PC-9 (cell line): ENCODE measurements at regions not wholly inside any gene's neighbourhood (a gene's known extent, or its start where the extent isn't known, plus 50 kb on each side); places are given as distances from the start of the nearest gene placed in this dataset.

Experiments used
- BruUV-seq: library from RNA; stranded (reverse); fragments of 400-500 nt; replicated peaks from 2 replicates; lab custom pipeline; 2021; lab: Mats Ljungman, UMichigan
- CTCF ChIA-PET: fragments of 300-600 bp; sonication (Branson Sonifier 250); formaldehyde crosslinking; loops from one replicate; lab custom pipeline; 2022; ENCODE audit warnings: antibody characterized with exemption; lab: Charles Lee
- POLR2A ChIA-PET: fragments of 300-600 bp; sonication (Branson Sonifier 250); formaldehyde crosslinking; loops from one replicate; lab custom pipeline; 2022; ENCODE audit warnings: antibody characterized with exemption; ENCODE audit not compliant: unreplicated experiment; lab: Charles Lee
- DNase-seq, 2 experiments: peaks; one replicate each; pipeline versions ENCODE4 v3.0.0 to v3.0.0-alpha.2; 2015 to 2022; ENCODE audit warnings: mixed read lengths in 1 of 2
- H2AFZ ChIP-seq: fragments of 200-600 bp; sonication (generic); 2 replicates; pipeline ENCODE4 v1.8.1; 2017; ENCODE audit warnings: antibody characterized with exemption
- H3F3A ChIP-seq: fragments of 200-600 bp; sonication (generic); 2 replicates; pipeline ENCODE4 v1.8.1; 2017; ENCODE audit warnings: antibody characterized with exemption, mild to moderate bottlenecking, low read depth; ENCODE audit not compliant: insufficient read depth
- H3K27ac ChIP-seq: fragments of 200-600 bp; sonication (generic); 2 replicates; pipeline ENCODE4 v1.6.1; 2016; ENCODE audit warnings: mixed run types
- H3K27me3 ChIP-seq: fragments of 200-600 bp; sonication (generic); 2 replicates; pipeline ENCODE4 v1.6.1; 2016; ENCODE audit warnings: low read depth, mixed run types; ENCODE audit not compliant: insufficient read depth
- H3K36me3 ChIP-seq: fragments of 200-600 bp; sonication (generic); 2 replicates; pipeline ENCODE4 v1.6.1; 2016; ENCODE audit warnings: low read depth, mixed run types
- H3K4me1 ChIP-seq: fragments of 200-600 bp; sonication (generic); replicated peaks from 2 replicates; pipeline ENCODE4 v1.6.1; 2016; ENCODE audit warnings: mixed run types; ENCODE audit not compliant: insufficient read depth
- H3K4me2 ChIP-seq: fragments of 200-600 bp; sonication (generic); 2 replicates; pipeline ENCODE4 v1.6.1; 2017; ENCODE audit warnings: mixed run types
- H3K4me3 ChIP-seq: fragments of 200-600 bp; sonication (generic); 2 replicates; pipeline ENCODE4 v1.6.1; 2016; ENCODE audit warnings: mixed run types
- H3K79me2 ChIP-seq: fragments of 200-600 bp; sonication (generic); 2 replicates; pipeline ENCODE4 v1.6.1; 2017; ENCODE audit warnings: low read depth, mixed run types
- H3K9me2 ChIP-seq: fragments of 200-600 bp; sonication (generic); 2 replicates; pipeline ENCODE4 v1.8.1; 2017; ENCODE audit warnings: mild to moderate bottlenecking; ENCODE audit not compliant: insufficient read depth
- H3K9me3 ChIP-seq: fragments of 200-600 bp; sonication (generic); 2 replicates; pipeline ENCODE4 v1.8.1; 2016; ENCODE audit warnings: low read depth; ENCODE audit not compliant: insufficient read depth
- H4K20me1 ChIP-seq: fragments of 200-600 bp; sonication (generic); 2 replicates; pipeline ENCODE4 v1.8.1; 2017; ENCODE audit not compliant: insufficient read depth
- EZH2 ChIP-seq: fragments of 200-600 bp; sonication (generic); IDR thresholded peaks from 2 replicates; pipeline ENCODE4 v1.8.0; 2017; ENCODE audit warnings: antibody characterized with exemption, low read depth
- intact Hi-C: fragments of 100-400 bp; cut with micrococcal nuclease; formaldehyde crosslinking; loops from one replicate; pipeline ENCODE4 v1.10.0; 2022; ENCODE audit not compliant: unreplicated experiment
- TF ChIP-seq, protein P1 (sequence below): fragments of 200-600 bp; sonication (generic); conservative IDR thresholded peaks from 2 replicates; pipeline ENCODE4 v1.6.1; 2017; ENCODE audit warnings: mixed run types, antibody characterized with exemption, mild to moderate bottlenecking, moderate library complexity

DNA sequence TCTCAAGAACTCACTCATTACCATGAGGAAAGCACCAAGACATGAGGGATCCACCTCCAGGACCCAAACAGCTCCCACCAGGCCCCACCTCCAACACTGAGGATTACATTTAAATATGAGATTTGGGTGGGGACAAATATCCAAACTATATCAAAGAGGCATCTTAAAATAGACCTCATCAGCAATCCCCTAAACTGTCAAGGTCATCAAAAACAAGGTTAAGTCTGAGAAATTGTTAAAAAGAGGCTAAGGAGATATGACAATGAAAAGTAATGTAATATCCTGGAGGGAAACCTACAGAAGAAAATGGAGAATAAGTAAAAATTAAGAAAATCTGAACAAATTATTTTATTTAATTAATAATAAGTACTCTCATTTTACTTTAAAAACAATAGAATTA lies 922.3 kb downstream of the HACE1 start:
- Histone ChIP-seq H3K9me3 (no peaks in the 10 kb centered on the region; the same call in 1 of the 2 replicates), H2AFZ (no peak overlapping the region), H3K36me3 (no peaks in the 10 kb centered on the region), H3K79me2 (no peaks in the 10 kb centered on the region), H3K27ac (no peak overlapping the region), H3K4me1 (no peaks in the 10 kb centered on the region), H3F3A (no peaks in the 10 kb centered on the region), H3K27me3 (no peaks in the 10 kb centered on the region), H3K4me2 (no peak overlapping the region), H4K20me1 (no peaks in the 10 kb centered on the region), H3K9me2 (no peaks in the 10 kb centered on the region), H3K4me3 (no peak overlapping the region)
- ChIA-PET CTCF (no interaction called here), POLR2A (no interaction called here)
- no peak for DNase-seq
- intact Hi-C loops = no loop called here
- no TSS peak for BruUV-seq
- TF ChIP-seq, protein P1, sequence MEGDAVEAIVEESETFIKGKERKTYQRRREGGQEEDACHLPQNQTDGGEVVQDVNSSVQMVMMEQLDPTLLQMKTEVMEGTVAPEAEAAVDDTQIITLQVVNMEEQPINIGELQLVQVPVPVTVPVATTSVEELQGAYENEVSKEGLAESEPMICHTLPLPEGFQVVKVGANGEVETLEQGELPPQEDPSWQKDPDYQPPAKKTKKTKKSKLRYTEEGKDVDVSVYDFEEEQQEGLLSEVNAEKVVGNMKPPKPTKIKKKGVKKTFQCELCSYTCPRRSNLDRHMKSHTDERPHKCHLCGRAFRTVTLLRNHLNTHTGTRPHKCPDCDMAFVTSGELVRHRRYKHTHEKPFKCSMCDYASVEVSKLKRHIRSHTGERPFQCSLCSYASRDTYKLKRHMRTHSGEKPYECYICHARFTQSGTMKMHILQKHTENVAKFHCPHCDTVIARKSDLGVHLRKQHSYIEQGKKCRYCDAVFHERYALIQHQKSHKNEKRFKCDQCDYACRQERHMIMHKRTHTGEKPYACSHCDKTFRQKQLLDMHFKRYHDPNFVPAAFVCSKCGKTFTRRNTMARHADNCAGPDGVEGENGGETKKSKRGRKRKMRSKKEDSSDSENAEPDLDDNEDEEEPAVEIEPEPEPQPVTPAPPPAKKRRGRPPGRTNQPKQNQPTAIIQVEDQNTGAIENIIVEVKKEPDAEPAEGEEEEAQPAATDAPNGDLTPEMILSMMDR = no peak
- TF ChIP-seq EZH2 = no peak

DNA sequence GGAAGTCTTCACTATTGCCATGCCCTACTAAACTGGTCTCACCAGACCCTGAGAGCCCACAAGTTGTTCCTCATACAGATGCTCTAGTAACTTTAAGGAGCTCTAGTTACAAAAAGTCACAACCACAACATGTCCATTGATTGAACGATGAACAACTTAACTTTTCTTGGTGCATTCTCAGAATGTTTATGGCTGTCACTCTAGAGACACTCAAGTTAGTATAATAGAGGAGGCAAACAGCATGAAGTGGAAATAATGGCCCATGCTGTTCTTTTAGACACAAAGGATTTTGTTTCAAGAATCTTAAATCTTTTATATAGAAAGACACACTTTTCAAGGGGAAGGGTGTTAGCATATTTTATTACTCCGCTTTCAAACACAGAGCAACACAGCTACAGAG lies 934.4 kb downstream of the HACE1 start:
- no peaks in the 10 kb centered on the region for H3K9me2 ChIP-seq

DNA sequence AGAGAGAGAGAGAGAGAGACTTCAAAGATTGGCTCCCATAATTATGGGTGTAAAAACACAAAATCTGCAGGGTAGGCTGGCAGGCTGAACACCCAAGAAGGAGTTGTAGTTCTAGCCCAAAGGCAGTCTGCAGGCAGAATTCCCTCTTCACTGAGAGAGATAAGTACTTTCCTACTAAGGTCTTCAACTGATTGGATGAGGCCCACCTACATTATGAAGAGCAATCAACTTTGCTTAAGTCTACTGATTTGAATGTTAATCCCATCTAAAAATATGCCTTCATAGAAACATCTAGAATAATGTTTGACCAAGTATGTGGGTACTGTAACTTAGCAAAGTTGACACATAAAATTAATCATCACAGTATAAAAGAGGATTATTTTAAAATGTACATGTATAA lies 949.7 kb downstream of the HACE1 start:
- TF ChIP-seq, protein P1 = no peak
- TF ChIP-seq EZH2 = no peak
- no peaks in the 10 kb centered on the region for H3K27me3 ChIP-seq
- ChIA-PET CTCF (no interaction called here), POLR2A (no interaction called here)
- intact Hi-C loops = no loop called here
- H3K27ac ChIP-seq = no peak overlapping the region
- H3F3A ChIP-seq = no peaks in the 10 kb centered on the region
- DNase-seq = no peak
- no peaks in the 10 kb centered on the region for H3K36me3 ChIP-seq
- H4K20me1 ChIP-seq = no peaks in the 10 kb centered on the region
- BruUV-seq = no TSS peak
- no peaks in the 10 kb centered on the region for H3K9me3 ChIP-seq
- no peaks in the 10 kb centered on the region for H3K4me1 ChIP-seq
- no peak overlapping the region for H3K4me3 ChIP-seq
- no peak overlapping the region for H3K4me2 ChIP-seq
- no peaks in the 10 kb centered on the region for H3K79me2 ChIP-seq
- H2AFZ ChIP-seq = no peak overlapping the region
- H3K9me2 ChIP-seq = no peaks in the 10 kb centered on the region

More for the DNA sequence above, 934.4 kb downstream of the HACE1 start:
- H3K9me3 ChIP-seq = no peaks in the 10 kb centered on the region; the same call in 1 of the 2 replicates
- H3K4me2 ChIP-seq = no peak overlapping the region
- no peak overlapping the region for H3K27ac ChIP-seq
- intact Hi-C loops = no loop called here
- no peak overlapping the region for H2AFZ ChIP-seq
- no peak for DNase-seq
- no peaks in the 10 kb centered on the region for H3F3A ChIP-seq
- H4K20me1 ChIP-seq = no peaks in the 10 kb centered on the region
- CTCF ChIA-PET = no interaction called here
- H3K36me3 ChIP-seq = no peaks in the 10 kb centered on the region
- no peaks in the 10 kb centered on the region for H3K4me1 ChIP-seq
- no peak for TF ChIP-seq EZH2
- TF ChIP-seq, protein P1 = no peak
- no peak overlapping the region for H3K4me3 ChIP-seq
- POLR2A ChIA-PET = no interaction called here
- H3K27me3 ChIP-seq = no peaks in the 10 kb centered on the region
- BruUV-seq = no TSS peak
- H3K79me2 ChIP-seq = no peaks in the 10 kb centered on the region
